22Rv1 (cell line): ENCODE measurements at regions not wholly inside any gene's neighbourhood (a gene's known extent, or its start where the extent isn't known, plus 50 kb on each side); places are given as distances from the start of the nearest gene placed in this dataset.

Experiments used
- H3K27ac ChIP-seq: fragments of 450-650 bp; 2 replicates; pipeline ENCODE4 v1.5.1; 2017
- ZFX ChIP-seq: fragments of 450-650 bp; IDR thresholded peaks from 2 replicates; pipeline ENCODE4 v1.6.1; 2017; ENCODE audit warnings: antibody characterized with exemption, borderline replicate concordance
- TF ChIP-seq, protein P1 (sequence below): fragments of 450-650 bp; IDR thresholded peaks from 2 replicates; pipeline ENCODE4 v1.5.1; 2017; ENCODE audit warnings: mild to moderate bottlenecking

DNA sequence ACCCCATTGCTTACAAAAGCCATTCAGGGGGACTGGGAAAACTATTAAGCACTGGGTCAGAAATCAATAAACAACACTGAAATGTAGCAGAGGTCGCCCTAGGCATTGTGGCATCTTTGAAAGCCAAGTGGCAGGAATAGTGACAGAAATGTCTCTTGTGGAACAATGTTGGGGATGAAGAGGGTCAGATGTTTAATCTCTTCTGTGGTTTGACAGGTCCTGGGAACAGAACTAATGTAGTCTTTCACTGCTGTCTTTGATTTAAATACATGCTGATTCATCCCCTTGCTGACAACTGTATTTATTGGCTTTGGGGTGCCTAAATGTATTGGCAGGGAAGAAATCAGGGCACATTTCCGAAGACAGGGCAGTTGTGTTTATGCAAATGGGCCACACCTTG, 194.8 kb downstream of the ATG4C start:
- H3K27ac ChIP-seq = no peak overlapping the region
- no peak for TF ChIP-seq ZFX
- TF ChIP-seq, protein P1, sequence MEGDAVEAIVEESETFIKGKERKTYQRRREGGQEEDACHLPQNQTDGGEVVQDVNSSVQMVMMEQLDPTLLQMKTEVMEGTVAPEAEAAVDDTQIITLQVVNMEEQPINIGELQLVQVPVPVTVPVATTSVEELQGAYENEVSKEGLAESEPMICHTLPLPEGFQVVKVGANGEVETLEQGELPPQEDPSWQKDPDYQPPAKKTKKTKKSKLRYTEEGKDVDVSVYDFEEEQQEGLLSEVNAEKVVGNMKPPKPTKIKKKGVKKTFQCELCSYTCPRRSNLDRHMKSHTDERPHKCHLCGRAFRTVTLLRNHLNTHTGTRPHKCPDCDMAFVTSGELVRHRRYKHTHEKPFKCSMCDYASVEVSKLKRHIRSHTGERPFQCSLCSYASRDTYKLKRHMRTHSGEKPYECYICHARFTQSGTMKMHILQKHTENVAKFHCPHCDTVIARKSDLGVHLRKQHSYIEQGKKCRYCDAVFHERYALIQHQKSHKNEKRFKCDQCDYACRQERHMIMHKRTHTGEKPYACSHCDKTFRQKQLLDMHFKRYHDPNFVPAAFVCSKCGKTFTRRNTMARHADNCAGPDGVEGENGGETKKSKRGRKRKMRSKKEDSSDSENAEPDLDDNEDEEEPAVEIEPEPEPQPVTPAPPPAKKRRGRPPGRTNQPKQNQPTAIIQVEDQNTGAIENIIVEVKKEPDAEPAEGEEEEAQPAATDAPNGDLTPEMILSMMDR = no peak

GRCh38 chr1:62981434-62981833, 197.5 kb downstream of the ATG4C start:
- no peak overlapping the region for H3K27ac ChIP-seq
- TF ChIP-seq, protein P1 = no peak
- TF ChIP-seq ZFX = no peak

- H3K27ac ChIP-seq = no peak overlapping the region
- TF ChIP-seq ZFX = no peak
- TF ChIP-seq, protein P1 = no peak
Measured at GRCh38 chr1:62988867-62989266, 204.9 kb downstream of the ATG4C start.

GRCh38 chr1:62989497-62989896, 205.6 kb downstream of the ATG4C start:
- H3K27ac ChIP-seq = no peak overlapping the region
- TF ChIP-seq, protein P1 = peak; percentile 21; the same call in 1 of the 2 replicates
- no peak for TF ChIP-seq ZFX

DNA sequence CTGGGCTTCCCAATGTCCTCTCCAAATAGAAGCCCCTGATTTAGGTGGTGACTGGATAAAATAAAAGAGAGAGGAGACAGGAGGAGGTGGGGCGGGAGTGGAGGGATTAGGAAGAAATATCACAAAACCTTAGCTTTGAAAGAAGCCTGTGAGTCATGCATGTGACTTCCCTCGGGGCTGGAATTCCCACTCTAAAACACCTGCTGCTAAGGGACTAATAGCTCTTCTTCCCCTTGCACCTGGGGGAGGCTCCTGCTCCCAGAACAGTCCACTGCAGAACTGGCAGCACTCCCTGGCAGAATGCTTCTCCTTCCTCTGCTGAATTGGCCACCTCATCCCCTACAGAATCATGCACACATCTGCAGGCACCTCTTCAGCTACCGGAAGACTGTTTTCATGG, 207.2 kb downstream of the ATG4C start:
- TF ChIP-seq, protein P1 = no peak
- TF ChIP-seq ZFX = no peak
- no peak overlapping the region for H3K27ac ChIP-seq

- H3K27ac ChIP-seq = no peak overlapping the region
- no peak for TF ChIP-seq ZFX
- TF ChIP-seq, protein P1 = no peak
Measured at GRCh38 chr1:62993844-62994243, 209.9 kb downstream of the ATG4C start.

DNA sequence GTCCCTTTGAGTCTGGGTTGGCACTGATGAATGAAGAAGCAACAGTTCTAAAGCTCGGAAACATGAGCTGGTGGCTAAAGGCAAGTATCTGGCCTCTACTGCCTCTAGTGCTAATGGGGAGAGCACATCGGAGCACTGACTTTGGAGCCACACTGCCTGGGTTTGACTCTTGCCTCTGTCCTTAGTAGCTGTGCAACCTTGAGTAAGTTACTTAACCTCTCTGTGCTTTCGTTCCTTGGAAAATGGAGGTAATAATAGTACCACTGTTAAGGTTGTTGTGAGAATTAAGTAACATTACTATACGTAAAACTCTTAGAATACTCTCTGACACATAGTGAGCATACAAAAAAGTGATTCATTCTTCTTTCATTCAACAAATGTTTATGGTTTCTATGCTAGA, 211.2 kb downstream of the ATG4C start:
- no peak overlapping the region for H3K27ac ChIP-seq
- TF ChIP-seq, protein P1 = no peak
- no peak for TF ChIP-seq ZFX

DNA sequence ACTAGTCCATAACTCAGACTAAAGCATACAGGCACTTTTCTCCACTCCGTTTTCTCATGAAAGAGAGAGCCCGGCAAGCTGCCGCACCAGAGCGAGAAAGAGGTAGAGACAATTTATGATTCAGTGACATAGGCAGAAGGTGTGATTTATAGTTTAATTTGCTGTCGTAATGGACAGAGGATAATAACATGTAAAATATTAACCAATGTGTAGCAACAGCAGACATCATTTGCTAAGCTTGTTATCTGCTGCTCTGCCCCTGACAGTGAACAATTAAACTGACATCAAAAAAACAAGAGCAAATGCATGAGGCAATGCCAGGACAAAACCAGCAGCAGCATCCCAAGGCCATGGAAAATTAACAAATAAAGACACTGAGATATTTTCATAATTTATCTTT, 214.0 kb downstream of the ATG4C start:
- TF ChIP-seq ZFX = no peak
- TF ChIP-seq, protein P1 = no peak
- no peak overlapping the region for H3K27ac ChIP-seq
